Gastrocnemius medialis (tissue), 4 donors: ENCODE measurements at regions not wholly inside any gene's neighbourhood (a gene's known extent, or its start where the extent isn't known, plus 50 kb on each side); places are given as distances from the start of the nearest gene placed in this dataset.

Experiments
- CTCF ChIP-seq, 5 experiments: fragments of 450-650 bp in 3 of 5; fragments of 200-600 bp in 2 of 5; sonication (generic) in 2 of 5; IDR thresholded peaks in 4 of 5; conservative IDR thresholded peaks in 1 of 5; 1 replicate in 4 of 5; 2 replicates in 1 of 5; pipeline ENCODE4 v1.5.1; 2016 to 2019; ENCODE audit warnings: antibody characterized with exemption in 5 of 5, mild to moderate bottlenecking in 3 of 5, moderate library complexity in 3 of 5
- POLR2A ChIP-seq, 2 donors: fragments of 450-650 bp; IDR thresholded peaks; one replicate each; pipeline ENCODE4 v1.6.1; 2017; ENCODE audit warnings: antibody characterized with exemption in 2 of 2, mild to moderate bottlenecking in 2 of 2, moderate library complexity in 2 of 2

DNA sequence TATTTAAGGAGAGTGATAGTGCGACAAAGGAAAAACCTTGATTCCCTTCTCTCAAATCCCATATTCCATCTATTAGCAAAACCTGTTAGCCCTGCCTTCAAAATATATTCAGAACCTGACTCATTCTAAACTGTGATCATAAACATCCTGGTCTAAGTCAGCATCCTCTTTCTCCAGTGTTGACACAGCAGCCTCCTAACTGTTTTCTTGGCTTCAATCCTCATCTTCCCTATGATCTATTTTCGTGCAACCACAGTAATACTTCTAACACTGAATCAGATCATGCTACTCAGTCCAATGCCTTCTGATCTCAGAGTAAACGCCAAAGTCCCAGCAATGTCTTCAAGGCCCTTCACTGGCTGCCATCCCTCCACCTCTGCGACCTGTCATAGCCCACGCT, 785.1 kb downstream of the EDEM1 start:
- TF ChIP-seq CTCF (IDR thresholded peaks at IDR 0.05 in 4 of 5, conservative IDR thresholded peaks at IDR 0.05 in 1 of 5) (no peak), POLR2A (IDR thresholded peaks at IDR 0.05) (no peak)
